IPS-NIHi11 (cell line): ENCODE measurements at regions not wholly inside any gene's neighbourhood (a gene's known extent, or its start where the extent isn't known, plus 50 kb on each side); places are given as distances from the start of the nearest gene placed in this dataset.

ENCODE experiments used
- DNase-seq: peaks from one replicate; pipeline ENCODE4 v3.0.0; 2012; ENCODE audit warnings: mixed read lengths, low spot score

DNA sequence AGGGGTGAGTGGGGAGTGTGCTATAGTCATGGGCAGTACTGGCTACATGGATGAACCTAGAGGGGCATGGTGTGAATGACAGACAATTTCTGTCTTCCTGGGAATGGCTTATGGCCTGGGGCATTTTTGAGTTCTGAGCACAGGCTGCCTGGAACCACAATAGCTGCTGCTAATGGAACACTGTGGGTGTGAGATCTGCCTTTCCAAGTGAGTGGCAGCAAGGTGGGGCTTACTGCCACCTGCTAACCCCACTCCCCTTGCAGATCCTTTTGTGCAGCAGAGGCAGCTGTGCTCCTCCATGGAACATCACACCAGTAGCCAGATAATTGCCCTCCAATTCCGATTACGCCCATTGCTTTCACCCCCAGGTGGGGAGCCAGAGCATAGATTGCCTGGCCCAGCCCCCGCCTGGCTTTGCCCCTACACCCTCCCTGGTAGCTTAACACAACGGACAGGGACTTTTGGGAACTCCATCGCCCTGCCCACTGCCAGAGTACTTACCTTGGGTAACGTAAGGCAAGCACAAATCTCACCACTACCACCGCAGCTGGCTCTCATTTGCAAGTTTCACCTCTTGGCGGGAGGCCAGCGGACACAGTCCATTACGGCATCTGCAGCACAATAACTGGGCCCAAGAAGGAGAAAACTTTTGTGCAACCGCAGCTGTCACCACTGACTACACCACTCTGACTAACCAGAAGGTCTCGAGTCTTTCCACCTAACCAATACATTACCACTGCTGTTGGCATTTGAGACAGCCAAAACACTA lies 421.2 kb upstream of the NWD2 start:
- no peak for DNase-seq

DNA sequence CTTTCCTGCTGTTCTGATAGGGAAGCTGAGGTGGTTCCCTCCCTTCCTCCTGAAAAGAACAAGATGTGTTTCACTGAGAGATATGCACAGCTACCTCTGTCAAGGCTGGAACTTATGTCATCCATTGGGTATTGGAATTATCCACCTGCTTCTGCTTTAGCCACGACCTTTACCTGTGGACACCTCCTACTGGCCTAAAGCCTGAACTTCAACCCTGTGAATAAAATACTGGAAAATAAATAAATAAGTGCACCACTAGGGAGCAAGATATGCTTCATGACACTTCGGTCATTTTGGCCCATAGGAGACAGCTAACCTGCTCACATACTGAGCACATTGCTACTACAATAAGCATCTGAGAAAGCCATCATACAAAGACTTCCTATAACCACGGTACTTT lies 419.9 kb upstream of the NWD2 start:
- peak; percentile 32 for DNase-seq

GRCh38 chr4:36835246-36835645 lies 409.3 kb upstream of the NWD2 start:
- DNase-seq, result no peak

DNA sequence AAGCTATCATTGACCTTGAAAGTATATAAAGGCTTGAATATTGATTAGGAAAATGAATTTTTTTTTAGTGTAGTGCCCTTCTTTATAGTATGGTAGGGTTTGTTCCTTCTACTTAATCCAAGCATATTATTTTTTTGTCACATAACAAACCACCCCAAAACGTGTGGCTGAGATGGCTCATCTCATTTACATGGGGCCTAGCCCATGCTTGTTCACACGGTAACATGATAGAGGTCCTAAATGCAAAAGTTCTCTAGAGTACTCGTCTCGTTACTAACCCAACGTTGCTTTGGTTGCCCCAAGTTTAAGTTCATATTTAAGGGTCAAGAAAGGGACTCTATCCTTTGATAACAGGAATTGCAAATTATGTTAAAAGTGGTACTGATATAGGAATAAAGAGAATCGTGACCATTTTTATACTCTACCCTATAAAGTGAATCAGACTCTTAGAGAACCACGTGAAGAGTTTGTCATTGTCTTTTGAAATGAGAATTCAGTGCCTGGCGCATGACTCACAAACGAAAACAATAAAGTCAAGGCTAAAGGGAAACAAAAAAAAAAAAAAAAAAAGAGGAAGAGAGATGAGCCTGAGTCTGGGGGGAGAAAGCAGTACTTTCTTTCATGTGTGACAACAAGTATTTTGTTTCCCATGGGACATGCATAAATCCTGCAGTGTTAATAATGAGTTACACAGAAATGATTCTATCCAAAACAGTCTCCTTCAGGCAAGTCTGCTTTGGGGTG lies 402.8 kb upstream of the NWD2 start:
- DNase-seq, result no peak

DNA sequence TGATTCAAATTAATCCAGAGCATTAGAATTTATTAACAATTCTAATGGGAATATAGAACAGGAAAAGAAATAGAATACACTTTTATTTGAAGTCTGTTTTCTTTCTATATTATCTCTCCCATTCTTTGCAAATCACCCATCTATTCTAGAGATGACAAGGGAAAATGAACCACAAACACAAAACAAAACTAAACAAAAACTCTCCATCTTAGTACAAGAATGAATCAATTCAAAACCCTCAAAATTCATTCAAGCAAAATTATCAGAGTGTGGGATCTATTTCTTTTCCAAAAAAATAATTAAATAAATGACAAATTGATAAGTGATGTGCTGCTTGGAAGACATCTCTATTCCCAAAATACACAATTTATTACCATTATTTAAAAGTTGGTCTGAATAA lies 400.1 kb upstream of the NWD2 start:
- no peak for DNase-seq

GRCh38 chr4:36852856-36853255 lies 391.7 kb upstream of the NWD2 start:
- DNase-seq, result no peak

GRCh38 chr4:36854554-36854953 lies 390.0 kb upstream of the NWD2 start:
- no peak for DNase-seq

DNA sequence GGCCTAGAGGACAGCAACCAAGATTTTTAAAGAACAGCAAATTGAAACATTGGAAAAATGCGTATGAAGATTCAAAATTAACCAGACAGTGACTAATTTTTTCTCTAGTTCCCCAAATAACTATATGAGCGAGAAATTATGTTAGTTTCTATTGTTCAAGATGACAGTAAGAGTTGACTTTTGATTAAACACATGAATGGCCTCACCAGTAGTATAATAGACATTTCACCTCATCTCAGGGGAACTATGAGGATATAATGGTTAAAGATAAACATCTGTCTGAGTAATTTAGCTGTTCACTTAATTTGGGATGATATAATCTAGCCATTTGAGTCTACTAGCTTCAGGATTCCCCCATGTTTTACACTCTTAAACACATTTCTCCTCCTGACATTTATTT lies 380.9 kb upstream of the NWD2 start:
- no peak for DNase-seq

- no peak for DNase-seq
These were observed 374.4 kb upstream of the NWD2 start for GRCh38 chr4:36870121-36870520.

DNA sequence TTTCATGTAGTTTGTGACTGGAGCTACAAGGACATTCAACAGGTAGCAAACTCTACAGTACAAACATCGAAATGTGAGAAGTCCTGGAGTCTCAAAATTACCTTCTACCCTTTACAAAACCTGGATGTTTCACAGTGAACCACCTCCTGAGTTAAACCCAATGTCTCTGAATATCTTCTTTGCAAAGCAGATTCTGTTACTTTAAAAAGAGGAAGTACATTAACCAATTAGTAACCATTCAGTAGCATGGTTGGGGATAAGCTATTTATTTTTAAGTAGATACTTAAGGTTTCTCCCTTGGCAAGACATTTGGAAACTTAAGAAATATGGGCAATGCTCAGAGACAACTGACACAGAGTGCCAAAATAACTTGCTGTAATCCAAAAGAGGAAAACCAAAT lies 371.9 kb upstream of the NWD2 start:
- no peak for DNase-seq

DNA sequence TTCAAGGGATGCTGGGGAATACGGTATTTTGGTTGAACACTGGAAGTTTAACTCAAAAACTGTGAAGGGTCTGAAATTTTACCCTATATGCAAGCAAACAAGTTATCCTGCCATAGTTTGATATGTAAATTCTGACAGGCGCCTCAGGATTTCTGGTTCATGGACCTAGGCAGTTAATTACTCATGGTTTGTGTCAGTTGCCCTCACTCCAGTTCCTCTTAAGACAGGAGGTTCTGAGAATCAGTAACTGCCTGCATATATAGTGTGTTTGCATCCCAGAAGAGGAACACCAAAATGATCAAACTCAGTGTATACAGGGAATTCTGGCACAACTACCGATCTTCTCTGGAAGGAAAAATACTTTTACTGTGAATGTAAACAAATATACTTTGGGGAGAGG lies 360.4 kb upstream of the NWD2 start:
- no peak for DNase-seq

DNA sequence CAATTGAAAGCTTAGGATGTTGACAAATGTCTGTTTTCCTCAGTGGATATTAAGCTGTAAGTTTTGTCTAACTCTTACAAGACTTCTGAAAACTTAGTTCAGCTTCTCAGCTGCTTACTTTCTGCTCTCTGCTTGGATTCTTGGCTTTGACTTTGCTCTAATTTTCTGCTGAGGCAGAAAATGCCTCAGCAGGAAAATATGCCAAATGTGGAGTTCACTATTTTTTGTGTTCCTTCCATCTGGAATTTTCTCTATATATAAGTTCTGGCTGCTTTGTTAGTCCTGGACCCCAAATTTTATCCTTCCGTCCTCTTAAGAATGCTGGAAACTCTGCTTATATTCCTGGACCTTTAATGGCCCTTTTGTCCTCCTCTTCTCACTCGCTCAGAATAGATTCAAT lies 352.6 kb upstream of the NWD2 start:
- no peak for DNase-seq

DNA sequence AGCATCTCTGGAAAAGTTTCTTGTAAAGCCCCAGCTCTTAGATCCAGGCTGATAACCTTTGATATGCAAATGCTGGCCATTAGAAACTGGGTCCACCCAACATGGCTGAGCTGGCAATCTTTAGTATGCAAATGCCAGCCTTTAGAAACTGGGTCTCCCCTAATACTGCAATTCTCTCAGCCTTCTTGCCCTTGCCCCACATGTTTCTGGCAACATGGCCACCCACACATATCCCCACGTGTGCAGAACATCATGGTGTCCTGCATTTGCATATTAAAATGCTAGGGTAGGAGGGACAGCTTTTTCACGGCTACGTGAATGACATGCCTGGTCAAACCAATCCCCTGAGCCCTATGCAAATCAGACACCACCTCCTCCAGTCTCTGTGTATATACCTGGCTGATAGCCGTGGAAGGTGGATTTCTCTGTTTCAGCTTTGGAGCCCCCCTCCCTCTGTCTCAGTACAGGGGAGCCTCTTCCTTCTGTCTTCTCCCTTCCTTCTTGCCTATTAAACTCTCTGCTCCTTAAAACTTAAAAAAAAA lies 344.0 kb upstream of the NWD2 start:
- DNase-seq, result no peak

DNA sequence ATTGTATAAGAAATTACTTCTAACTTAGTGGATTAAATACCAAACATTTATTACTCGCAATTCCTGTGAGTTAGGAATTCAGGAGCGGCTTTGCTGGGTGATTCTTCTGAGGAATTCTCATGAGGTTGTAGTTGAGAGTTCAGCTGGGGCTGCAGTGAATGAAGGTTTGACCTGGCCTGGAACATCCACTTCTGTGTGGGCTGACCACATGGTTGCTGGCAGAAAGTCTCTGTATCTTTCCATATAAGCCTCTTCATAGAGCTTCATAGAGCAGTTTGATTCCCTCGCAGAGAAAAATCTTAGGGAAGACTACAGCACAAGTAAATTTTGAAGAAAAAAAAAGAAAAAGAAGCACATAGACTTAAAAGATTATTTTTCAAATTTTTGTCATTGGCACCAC lies 339.7 kb upstream of the NWD2 start:
- DNase-seq, result no peak

DNA sequence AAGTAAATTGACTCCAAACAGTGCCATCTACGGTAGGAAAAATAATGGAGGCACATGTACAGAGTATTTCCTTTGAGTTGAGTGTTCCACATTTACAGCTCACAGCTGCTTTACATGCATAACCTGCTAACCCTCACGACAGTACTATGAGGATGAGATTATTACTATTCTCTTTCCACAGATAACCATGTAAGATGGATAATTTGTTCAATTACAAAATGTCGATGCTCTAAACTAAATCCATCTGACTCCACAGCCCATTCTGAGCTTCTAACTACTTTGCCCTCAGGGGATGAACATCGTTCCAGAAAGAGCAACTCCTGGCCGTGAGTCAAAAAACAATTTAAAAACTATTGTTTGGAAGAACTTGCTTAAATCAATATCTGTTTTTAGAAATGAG lies 330.4 kb upstream of the NWD2 start:
- no peak for DNase-seq

DNA sequence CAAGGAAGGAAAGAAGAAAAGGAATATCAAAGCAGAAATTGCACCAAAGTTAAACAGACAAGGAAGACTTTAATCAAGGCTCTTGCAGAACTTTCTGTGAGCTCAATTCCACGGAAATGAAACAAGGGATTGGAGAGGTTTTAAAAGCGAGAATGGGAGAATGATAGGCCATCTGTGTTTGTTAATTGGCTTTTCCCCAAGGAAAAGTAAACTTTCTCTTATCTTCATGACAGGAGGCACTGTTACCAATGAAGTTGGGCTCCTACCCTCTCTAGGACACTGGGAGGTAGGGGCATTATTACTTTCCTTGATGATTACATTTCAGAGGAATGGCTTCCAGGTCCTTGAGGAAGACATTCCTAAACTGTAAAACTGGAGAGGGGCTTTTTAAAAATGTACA lies 328.8 kb upstream of the NWD2 start:
- DNase-seq, result no peak

DNA sequence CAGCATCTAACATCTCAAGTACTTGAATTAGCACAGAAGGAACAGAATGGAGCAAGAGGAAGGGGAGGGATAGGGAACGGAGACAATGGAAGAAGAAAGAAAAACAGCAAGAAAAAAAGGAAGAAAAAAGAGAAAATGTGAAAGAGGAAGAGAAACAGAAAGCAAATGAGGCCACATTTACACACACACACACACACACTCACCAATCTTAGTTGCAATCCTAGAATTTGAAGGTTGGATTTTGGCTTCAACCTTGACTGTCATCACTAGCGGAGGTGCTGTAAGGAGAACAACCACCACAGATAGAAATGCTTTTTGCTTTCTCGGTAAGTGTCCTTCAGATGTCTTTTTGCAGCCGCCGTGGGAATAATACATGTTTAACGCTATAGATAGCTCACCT lies 327.1 kb upstream of the NWD2 start:
- DNase-seq, result no peak

GRCh38 chr4:36919721-36920120 lies 324.8 kb upstream of the NWD2 start:
- DNase-seq, result no peak

- DNase-seq, result no peak
These were observed 322.9 kb upstream of the NWD2 start for GRCh38 chr4:36921476-36922216.

GRCh38 chr4:36930562-36931111 lies 313.9 kb upstream of the NWD2 start:
- no peak for DNase-seq

GRCh38 chr4:36944232-36944631 lies 300.3 kb upstream of the NWD2 start:
- no peak for DNase-seq

GRCh38 chr4:36961420-36961819 lies 283.1 kb upstream of the NWD2 start:
- DNase-seq, result no peak
